Sigmoid colon (tissue), 6 donors: ENCODE measurements at regions not wholly inside any gene's neighbourhood (a gene's known extent, or its start where the extent isn't known, plus 50 kb on each side); places are given as distances from the start of the nearest gene placed in this dataset.

Experiments
- DNase-seq: peaks from one replicate; pipeline ENCODE4 v3.0.0-alpha.2; 2019
- H3K27ac ChIP-seq, 4 donors: fragments of 200-600 bp; sonication (generic); one replicate each; pipeline ENCODE4 v1.5.1; 2016 to 2019; ENCODE audit warnings: mild to moderate bottlenecking in 1 of 4
- H3K27me3 ChIP-seq, 3 donors: fragments of 200-600 bp; sonication (generic); one replicate each; pipeline ENCODE4 v1.5.1; 2019; ENCODE audit warnings: mild to moderate bottlenecking in 1 of 3
- H3K36me3 ChIP-seq, 4 donors: fragments of 200-600 bp; sonication (generic); one replicate each; pipeline ENCODE4 v1.5.1; 2016 to 2019
- H3K4me1 ChIP-seq, 4 donors: fragments of 200-600 bp; sonication (generic); one replicate each; pipeline ENCODE4 v1.5.1; 2017 to 2019
- H3K4me3 ChIP-seq, 4 donors: fragments of 200-600 bp; sonication (generic); one replicate each; pipeline ENCODE4 v1.5.1; 2017 to 2019; ENCODE audit warnings: mild to moderate bottlenecking in 2 of 4, moderate library complexity in 1 of 4
- H3K9me3 ChIP-seq, 4 donors: fragments of 200-600 bp in 3 of 4; sonication (generic) in 3 of 4; one replicate each; pipeline versions ENCODE4 v1.5.1 to v1.6.1; 2013 to 2019
- CTCF ChIP-seq, 4 experiments: fragments of 450-650 bp in 3 of 4; fragments of 200-600 bp in 1 of 4; IDR thresholded peaks; one replicate each; pipeline ENCODE4 v1.5.1; 2016 to 2019; ENCODE audit warnings: antibody characterized with exemption in 4 of 4, mild to moderate bottlenecking in 3 of 4, moderate library complexity in 2 of 4
- EP300 ChIP-seq, 4 donors: sonication (generic); formaldehyde crosslinking; IDR thresholded peaks; one replicate each; pipeline ENCODE4 v1.6.1; 2017; ENCODE audit warnings: antibody characterized with exemption in 4 of 4
- POLR2A ChIP-seq, 2 donors: fragments of 450-650 bp; IDR thresholded peaks; one replicate each; pipeline ENCODE4 v1.6.1; 2016; ENCODE audit warnings: antibody characterized with exemption in 2 of 2, mild to moderate bottlenecking in 2 of 2, moderate library complexity in 2 of 2
- POLR2AphosphoS5 ChIP-seq, 4 donors: sonication (generic); formaldehyde crosslinking; IDR thresholded peaks; one replicate each; pipeline ENCODE4 v1.6.1; 2017; ENCODE audit warnings: antibody characterized with exemption in 4 of 4
- WGBS, 2 donors: extraction: QIAGEN DNeasy Blood & Tissue Kit; methylation state at CpG; one replicate each; pipeline ENCODE4 v1.1.7; 2013; 5-methylcytosine and 5-hydroxymethylcytosine counted together
- intact Hi-C: fragments of 100-400 bp; cut with DNase I; formaldehyde crosslinking; loops from one replicate; pipeline ENCODE4 v1.15.1; 2023
- donor health status: healthy with polysubstance abuse.
- donor health status: healthy.

DNA sequence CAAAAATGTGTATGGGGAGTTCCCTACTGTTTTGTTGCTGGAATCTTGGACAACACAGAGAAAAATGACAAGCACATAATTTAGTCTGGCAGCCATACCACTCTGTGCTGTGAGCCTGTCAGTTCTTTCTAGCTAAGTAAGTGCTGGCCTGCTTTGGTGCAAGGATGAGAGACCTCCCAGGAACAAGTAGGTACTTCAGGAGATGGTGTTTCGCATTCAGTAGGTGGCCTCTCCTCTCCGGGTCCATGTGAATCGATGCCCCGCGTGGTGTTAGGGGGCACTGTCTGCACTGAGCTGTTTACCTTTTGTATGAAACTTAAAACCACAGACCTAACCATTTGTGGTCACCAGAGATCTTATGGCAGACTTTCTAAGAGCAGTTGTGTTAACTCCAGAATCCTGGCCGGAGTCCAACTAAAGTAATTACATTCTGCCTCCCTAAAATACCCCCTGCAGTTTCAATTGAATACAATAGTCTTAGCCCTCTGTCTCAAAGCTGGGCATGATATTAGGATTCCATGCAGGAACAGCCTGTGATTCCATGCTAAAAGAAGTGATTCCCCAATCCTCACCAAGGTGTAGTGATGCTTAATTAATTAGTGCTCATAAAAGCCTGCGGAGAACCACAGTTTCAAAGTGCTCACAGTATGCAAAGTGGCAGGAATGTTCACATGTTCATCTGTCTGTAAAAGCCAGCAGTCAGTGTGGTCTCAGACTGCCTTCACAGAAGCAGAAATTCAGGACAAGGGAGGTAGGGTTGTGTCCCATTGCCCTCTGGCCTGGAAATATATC, 64.2 kb downstream of the LLPH start:
- Histone ChIP-seq H3K9me3 (no peaks in the 10 kb centered on the region), H3K27ac (no peak overlapping the region), H3K27me3 (no peaks in the 10 kb centered on the region), H3K4me1 (no peaks in the 10 kb centered on the region), H3K4me3 (no peak overlapping the region), H3K36me3 (no peaks in the 10 kb centered on the region)
- TF ChIP-seq EP300 (IDR thresholded peaks at IDR 0.05) (no peak), CTCF (IDR thresholded peaks at IDR 0.05) (no peak), POLR2A (IDR thresholded peaks at IDR 0.05) (no peak), POLR2AphosphoS5 (IDR thresholded peaks at IDR 0.05) (no peak)
- intact Hi-C loops: no loop called here
- WGBS, 2 donors: 40 to 77% methylated on average over 7 of the region's 7 CpGs
- no peak for DNase-seq

DNA sequence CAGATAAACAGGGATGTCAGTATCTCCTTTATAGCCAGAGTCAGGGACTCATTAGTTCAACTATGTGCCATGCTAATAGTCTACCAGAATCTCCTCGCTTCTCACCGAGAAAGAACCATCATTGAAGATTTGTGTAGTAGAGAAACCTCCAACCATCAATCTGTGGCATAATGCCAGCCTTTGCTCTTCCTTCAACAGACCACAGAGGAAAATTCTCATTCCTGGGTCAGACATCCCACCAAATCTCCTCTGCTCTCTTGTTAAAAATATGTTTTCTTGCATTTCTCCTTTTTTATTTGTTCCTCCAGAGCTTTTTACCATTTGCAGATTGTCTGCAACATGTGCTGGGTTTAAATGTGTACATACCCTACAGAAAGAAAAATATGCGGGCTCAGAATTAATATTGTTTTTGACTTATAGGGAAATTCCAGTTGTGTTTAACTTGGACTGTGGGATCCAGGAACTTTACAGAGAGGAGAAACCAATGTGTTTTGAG, 64.9 kb downstream of the LLPH start:
- WGBS, 2 donors: 59 to 84% methylated on average over 3 of the region's 3 CpGs
- intact Hi-C loops: no loop called here
- no peak overlapping the region for H3K4me3 ChIP-seq
- H3K27me3 ChIP-seq: no peaks in the 10 kb centered on the region
- no peaks in the 10 kb centered on the region for H3K9me3 ChIP-seq
- no peaks in the 10 kb centered on the region for H3K36me3 ChIP-seq
- no peak for DNase-seq
- H3K4me1 ChIP-seq: no peaks in the 10 kb centered on the region
- no peak for TF ChIP-seq EP300 (IDR thresholded peaks at IDR 0.05)
- no peak for TF ChIP-seq CTCF (IDR thresholded peaks at IDR 0.05)
- TF ChIP-seq POLR2AphosphoS5 (IDR thresholded peaks at IDR 0.05): no peak
- no peak for TF ChIP-seq POLR2A (IDR thresholded peaks at IDR 0.05)
- H3K27ac ChIP-seq: no peak overlapping the region

- WGBS, 2 donors: 93% methylated on average over 3 of the region's 3 CpGs
- intact Hi-C loops: no loop called here
- no peak overlapping the region for H3K4me3 ChIP-seq
- no peak for DNase-seq
- TF ChIP-seq POLR2A (IDR thresholded peaks at IDR 0.05) (no peak), CTCF (IDR thresholded peaks at IDR 0.05) (no peak), POLR2AphosphoS5 (IDR thresholded peaks at IDR 0.05) (no peak), EP300 (IDR thresholded peaks at IDR 0.05) (no peak)
- H3K27me3 ChIP-seq: no peaks in the 10 kb centered on the region
- H3K9me3 ChIP-seq: no peaks in the 10 kb centered on the region
- H3K27ac ChIP-seq: no peak overlapping the region
- no peaks in the 10 kb centered on the region for H3K4me1 ChIP-seq
- H3K36me3 ChIP-seq: no peaks in the 10 kb centered on the region
Measured at GRCh38 chr12:66065150-66065549, 65.4 kb downstream of the LLPH start.

DNA sequence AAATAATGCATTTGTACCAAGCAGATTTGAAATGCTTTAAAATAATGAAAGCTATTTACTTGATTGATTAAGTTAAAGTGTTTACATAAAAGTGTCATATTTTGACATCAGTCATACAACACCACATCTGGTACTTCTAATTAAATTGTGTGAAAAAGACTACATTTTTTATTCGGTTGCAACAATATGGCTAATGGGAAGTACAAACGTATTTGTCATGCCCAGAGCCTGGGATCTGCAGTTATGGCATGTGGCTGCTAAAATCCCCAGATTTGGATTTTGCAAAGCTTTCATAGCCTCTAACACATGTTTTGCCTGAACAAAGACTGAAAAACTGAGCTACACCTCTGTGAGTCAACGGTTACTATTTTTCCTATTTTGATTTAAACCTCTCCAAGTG, 66.6 kb downstream of the LLPH start:
- DNase-seq: no peak
- no peaks in the 10 kb centered on the region for H3K4me1 ChIP-seq
- no peak overlapping the region for H3K4me3 ChIP-seq
- 87 to 92% methylated on average over 3 of the region's 3 CpGs for WGBS, 2 donors
- intact Hi-C loops: no loop called here
- TF ChIP-seq EP300 (IDR thresholded peaks at IDR 0.05) (no peak), POLR2AphosphoS5 (IDR thresholded peaks at IDR 0.05) (no peak)
- no peaks in the 10 kb centered on the region for H3K27me3 ChIP-seq
- no peaks in the 10 kb centered on the region for H3K36me3 ChIP-seq
- no peaks in the 10 kb centered on the region for H3K9me3 ChIP-seq
- no peak overlapping the region for H3K27ac ChIP-seq

GRCh38 chr12:66062290-66062625, 68.3 kb downstream of the LLPH start:
- intact Hi-C loops: no loop called here
- no peaks in the 10 kb centered on the region for H3K4me1 ChIP-seq
- no peaks in the 10 kb centered on the region for H3K27me3 ChIP-seq
- no peak overlapping the region for H3K27ac ChIP-seq
- no peaks in the 10 kb centered on the region for H3K36me3 ChIP-seq
- H3K4me3 ChIP-seq: no peak overlapping the region
- no peak for TF ChIP-seq POLR2A (IDR thresholded peaks at IDR 0.05)
- WGBS, 2 donors: 91 to 93% methylated on average over 3 of the region's 3 CpGs
- DNase-seq: no peak
- H3K9me3 ChIP-seq: no peaks in the 10 kb centered on the region
